GM21423 (cell line): ENCODE measurements at regions not wholly inside any gene's neighbourhood (a gene's known extent, or its start where the extent isn't known, plus 50 kb on each side); places are given as distances from the start of the nearest gene placed in this dataset.

Experiments
- ATAC-seq: cut with Tn5 transposase; IDR thresholded peaks from one replicate; pipeline ENCODE4 v1.9.1; 2021; ENCODE audit warnings: mild to moderate bottlenecking, moderate library complexity; ENCODE audit not compliant: unreplicated experiment

GRCh38 chr18:7288544-7288943, 57.7 kb downstream of the LRRC30 start:
- no peak for ATAC-seq

DNA sequence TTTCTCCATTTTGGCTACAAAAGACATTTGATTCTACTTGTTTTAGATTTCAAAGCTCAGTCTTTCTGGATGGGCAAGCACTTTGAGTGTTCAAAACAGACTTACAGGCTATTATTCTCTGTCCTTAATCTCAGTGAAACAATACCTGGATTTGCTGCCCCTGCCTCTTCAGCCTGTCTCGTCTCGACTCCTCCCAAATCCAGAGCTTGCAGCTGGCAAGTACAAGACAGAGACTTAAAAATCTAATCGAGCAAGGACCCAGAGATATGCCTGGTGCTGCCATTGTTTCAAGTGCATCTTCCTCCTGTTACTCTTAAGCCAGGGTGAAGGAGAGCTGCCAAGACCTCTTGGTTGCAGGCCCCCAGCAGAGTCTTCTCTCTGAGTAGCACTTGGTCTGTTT, 59.2 kb downstream of the LRRC30 start:
- ATAC-seq = no peak

- ATAC-seq = no peak
These were observed 60.2 kb downstream of the LRRC30 start for GRCh38 chr18:7291046-7291445.

DNA sequence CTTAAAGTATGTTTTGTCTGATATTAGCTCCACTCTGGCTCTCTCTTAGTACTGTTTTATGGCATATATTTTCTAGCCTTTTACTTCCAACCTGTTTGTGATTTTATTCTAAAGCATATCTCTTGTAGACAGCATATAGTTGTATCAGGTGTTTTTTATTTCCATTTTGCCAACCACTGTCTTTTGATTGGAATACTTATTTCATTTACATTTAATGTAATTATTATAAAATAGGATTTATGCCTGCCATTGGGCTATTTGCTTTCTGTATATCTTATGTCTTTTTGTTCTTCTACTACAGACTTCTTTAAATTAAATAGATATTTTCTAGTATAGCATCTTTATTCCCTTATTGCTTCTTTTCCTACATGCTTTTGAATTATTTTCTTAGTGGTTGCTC, 67.3 kb downstream of the LRRC30 start:
- no peak for ATAC-seq

- no peak for ATAC-seq
These were observed 70.2 kb downstream of the LRRC30 start for GRCh38 chr18:7301094-7301493.

GRCh38 chr18:7303316-7304060, 72.6 kb downstream of the LRRC30 start:
- ATAC-seq = no peak

GRCh38 chr18:7304061-7304370, 73.1 kb downstream of the LRRC30 start:
- ATAC-seq = no peak

GRCh38 chr18:7305416-7305815, 74.5 kb downstream of the LRRC30 start:
- ATAC-seq = no peak

DNA sequence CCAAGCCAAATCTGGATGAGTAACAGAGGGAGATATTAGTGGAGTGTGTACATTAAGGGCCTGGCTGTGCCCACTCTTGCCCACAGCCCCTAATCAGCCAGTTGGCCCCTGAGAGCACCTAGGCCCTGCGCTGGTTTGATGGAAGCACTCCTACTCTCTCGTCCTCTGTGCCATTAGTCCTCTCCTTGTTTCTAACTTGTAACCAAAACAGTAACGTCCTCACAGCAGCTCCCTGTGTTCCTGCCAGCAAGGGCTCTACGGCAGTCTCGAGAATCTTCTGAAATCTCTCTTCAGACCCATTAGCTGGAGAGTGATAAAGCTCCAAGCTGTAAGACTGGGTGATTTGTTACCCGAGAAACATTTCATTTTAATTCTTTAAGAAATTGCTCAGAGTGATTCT, 76.1 kb downstream of the LRRC30 start:
- no peak for ATAC-seq

DNA sequence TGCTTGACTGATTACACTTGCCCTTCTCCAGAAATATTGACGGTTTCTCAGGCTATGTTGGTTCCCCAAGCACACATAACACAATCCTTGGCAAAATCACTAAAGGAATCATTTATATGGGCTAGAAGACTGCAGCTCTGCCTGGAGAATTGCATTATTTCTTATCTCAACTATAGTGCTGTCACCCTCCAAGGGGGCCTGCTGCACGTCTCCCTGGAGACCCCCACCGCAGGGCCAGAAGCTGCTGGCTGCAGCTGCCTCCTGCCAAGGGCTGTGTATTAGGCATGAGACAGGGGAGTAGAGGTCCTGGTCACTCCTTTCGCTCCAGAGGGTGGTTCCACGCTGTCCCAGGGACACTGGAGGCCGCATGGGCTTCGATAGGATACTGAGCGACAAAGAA, 76.6 kb downstream of the LRRC30 start:
- no peak for ATAC-seq

DNA sequence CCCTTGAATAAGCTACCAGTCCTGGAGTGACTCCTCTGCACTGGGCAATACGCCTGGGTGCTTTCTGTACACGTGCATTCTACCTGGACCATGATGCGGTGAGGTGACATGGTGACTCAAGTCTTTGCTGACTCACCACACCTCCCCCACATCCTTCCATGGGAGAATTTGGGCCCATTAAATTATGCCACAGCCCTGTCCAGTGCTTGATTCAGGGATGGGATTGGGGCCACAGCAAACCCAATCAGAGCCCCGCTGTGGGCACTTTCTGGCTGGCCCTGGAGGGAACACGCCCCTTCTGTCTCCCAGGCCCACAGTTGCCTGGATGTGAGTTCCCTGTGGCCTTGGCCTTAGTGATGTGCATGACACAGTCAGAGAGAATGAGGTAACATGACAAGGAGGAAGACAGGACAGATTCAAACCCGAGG, 86.9 kb downstream of the LRRC30 start:
- ATAC-seq = no peak

DNA sequence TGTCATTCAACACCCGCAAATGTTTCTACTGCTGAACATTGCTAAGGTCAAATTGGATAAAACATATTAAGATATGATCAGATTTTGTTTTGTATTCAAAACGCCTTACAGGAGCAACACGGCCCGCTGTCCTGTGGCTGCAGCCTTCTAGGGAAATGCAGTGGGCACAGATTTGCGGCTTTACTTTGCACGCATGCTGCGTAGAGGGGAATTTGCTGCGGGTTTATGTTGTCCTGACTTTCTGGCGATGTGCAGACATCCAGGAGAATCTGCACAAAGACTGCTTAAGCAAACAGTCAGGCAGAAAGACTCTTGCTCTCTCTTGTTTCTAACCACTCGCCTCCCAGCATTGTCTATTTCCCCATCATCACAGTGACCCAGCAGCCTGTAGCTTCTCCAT, 88.3 kb downstream of the LRRC30 start:
- ATAC-seq = no peak

DNA sequence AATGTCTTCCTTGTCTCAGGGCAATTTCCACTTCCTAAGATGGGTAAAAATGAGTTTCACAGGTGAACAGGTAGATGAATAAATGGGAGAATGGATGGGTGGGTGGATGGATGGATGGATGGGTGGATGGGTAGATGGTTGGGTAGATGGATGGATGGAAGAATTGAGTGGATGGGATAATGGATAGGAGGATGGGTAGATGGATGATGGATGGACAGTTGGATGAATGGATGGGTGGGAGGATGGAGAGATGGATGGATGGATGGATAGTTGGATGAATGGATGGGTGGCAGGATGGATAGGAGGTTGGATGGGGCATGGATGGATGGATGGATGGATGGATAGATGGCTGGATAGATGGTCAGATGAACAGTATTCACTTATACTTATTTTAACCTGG, 90.9 kb downstream of the LRRC30 start:
- no peak for ATAC-seq

GRCh38 chr18:7322817-7323485, 92.1 kb downstream of the LRRC30 start:
- ATAC-seq = no peak

- no peak for ATAC-seq
These were observed 94.2 kb downstream of the LRRC30 start for GRCh38 chr18:7325126-7325430.

DNA sequence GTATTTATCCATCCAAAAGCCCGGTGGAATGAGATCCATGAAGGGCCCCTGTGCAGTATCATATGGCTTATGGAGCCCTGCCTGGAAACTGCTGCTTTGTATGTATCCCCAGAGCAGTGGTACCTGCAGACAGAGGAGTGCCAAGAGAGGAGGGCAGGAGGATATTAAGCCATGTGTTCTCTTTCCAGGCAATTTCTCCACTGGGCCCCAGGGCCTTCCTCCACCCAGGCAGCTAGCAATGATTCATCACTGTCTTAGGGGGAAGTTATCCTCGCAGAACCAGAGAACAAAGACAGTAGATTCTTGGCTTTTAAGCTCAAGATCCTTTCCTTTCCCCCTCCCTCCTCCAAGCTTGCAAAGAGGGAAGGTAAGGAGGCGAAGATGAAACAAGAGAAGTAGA, 98.1 kb downstream of the LRRC30 start:
- no peak for ATAC-seq

DNA sequence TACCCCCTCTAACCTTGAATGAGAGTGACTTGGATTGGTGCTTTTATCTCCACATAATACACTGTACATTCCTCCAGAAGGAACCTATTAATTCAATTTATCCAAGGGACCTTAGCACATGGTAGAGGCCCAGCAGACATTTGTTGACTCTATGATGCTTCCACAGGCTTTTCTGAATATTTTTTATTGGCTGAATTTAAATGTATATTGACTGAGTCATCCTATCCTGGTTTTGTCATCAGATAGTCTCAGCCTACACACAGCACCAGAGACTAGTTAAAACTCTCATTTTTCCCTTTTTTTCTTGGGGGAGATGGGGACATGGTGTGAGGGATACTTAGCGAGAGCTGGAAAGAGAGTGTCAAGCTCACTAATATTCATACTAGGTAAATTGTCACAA, 101.6 kb downstream of the LRRC30 start:
- ATAC-seq = no peak

GRCh38 chr18:7333025-7333562, 102.2 kb downstream of the LRRC30 start:
- no peak for ATAC-seq

DNA sequence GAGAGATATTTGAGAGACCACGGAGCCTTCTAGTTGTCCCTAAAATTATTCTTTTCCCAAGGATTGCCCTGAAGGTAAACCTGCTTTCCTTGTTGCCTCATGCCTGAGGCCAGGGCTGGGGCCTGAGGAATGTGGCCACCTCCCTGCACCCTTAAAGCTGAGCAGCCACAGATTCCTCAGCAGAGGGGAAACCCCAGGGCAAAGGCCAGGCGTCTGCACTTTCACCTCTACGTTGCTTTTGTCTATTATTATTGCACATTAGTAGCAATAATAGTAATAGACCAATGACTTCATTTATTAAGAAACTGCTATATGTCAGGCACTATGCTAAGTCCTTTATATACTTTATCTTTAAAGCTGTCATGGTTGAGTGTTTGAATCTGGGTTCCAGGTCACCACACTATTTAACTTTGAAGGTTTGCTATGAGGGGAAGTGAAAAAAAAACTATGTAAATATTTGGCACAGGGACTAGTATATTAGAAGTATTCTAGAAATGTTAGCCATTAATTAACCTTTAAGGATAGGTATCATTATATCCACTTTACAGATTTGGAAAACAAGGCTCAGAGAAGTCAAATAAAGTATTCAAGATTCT, 104.2 kb downstream of the LRRC30 start:
- ATAC-seq = no peak

DNA sequence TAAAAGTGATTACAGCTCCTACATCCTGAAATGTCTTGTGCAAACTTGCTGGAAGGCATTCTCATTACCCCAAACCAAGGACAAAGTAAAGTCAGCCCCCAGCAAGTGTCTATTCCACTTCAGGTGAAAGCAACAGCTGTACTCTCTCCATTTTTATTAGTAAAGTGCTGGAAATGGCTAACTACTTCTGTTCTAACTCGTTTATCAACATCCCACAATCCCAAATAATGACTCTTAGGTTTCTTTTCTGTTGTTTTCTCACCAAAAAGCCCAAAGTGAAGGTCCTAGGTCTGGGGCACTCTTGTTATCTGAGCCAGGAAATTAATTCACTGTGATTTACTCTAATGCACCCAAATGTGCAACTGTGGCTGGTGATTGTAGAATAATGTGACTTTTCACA, 105.7 kb downstream of the LRRC30 start:
- no peak for ATAC-seq

DNA sequence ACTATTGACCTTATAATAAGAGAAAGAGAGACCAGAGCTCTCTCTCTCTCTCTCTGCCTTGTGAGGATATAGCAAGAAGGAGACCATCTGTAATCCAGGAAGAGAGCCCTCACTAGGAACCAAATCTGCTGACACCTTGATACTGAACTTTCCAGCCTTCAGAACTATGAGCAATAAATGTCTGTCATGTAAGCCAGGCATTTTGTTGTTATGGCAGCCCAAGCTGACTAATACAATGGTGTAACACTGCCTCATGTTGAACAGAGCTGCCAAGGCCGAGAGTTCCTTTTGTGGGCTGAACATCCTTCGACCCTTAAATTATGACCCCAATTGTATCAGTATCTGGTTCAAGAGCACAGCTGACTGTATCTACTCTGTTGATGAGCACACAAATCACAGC, 108.0 kb downstream of the LRRC30 start:
- ATAC-seq = no peak

GRCh38 chr18:7341581-7342337, 110.9 kb downstream of the LRRC30 start:
- no peak for ATAC-seq
